Esophagus muscularis mucosa (tissue), 4 donors: ENCODE measurements at regions not wholly inside any gene's neighbourhood (a gene's known extent, or its start where the extent isn't known, plus 50 kb on each side); places are given as distances from the start of the nearest gene placed in this dataset.
A peak's percentile ranks its signal among the peaks of the same experiment; 100 is the strongest.
"Not testable (repeated sequence)": the region's sequence is repeated elsewhere in the genome, so short reads cannot be mapped to it uniquely, and the experiment has no call there.

Experiments used
- DNase-seq: peaks from one replicate; pipeline ENCODE4 v3.0.0-alpha.2; 2017; ENCODE audit errors: extremely low spot score
- H3K27ac ChIP-seq, 4 donors: fragments of 200-600 bp; sonication (generic); replicated peaks in 1 of 4; 1 replicate in 3 of 4; 2 replicates in 1 of 4; pipeline ENCODE4 v1.5.1; 2016 to 2019; ENCODE audit warnings: mild to moderate bottlenecking in 1 of 4
- H3K27me3 ChIP-seq, 4 donors: fragments of 200-600 bp; sonication (generic); one replicate each; pipeline versions ENCODE4 v1.5.1 to v1.6.0; 2016 to 2019
- H3K36me3 ChIP-seq, 4 donors: fragments of 200-600 bp; sonication (generic); one replicate each; pipeline ENCODE4 v1.5.1; 2016 to 2019
- H3K4me1 ChIP-seq, 4 donors: fragments of 200-600 bp; sonication (generic); one replicate each; pipeline ENCODE4 v1.5.1; 2016 to 2019
- H3K4me3 ChIP-seq, 4 donors: fragments of 200-600 bp; sonication (generic); 1 replicate in 2 of 4; 2 replicates in 2 of 4; pipeline ENCODE4 v1.5.1; 2016 to 2019; ENCODE audit warnings: mild to moderate bottlenecking in 4 of 4, moderate library complexity in 1 of 4
- H3K9me3 ChIP-seq, 4 donors: fragments of 200-600 bp; sonication (generic); 1 replicate in 3 of 4; 2 replicates in 1 of 4; pipeline ENCODE4 v1.5.1; 2016 to 2019
- EP300 ChIP-seq: sonication (generic); formaldehyde crosslinking; IDR thresholded peaks from one replicate; pipeline ENCODE4 v1.6.1; 2017; ENCODE audit warnings: antibody characterized with exemption
- POLR2A ChIP-seq: fragments of 450-650 bp; IDR thresholded peaks from one replicate; pipeline ENCODE4 v1.6.1; 2017; ENCODE audit warnings: antibody characterized with exemption, moderate library complexity, mild to moderate bottlenecking, low read depth
- POLR2AphosphoS5 ChIP-seq, 2 donors: sonication (generic); formaldehyde crosslinking; IDR thresholded peaks; one replicate each; pipeline ENCODE4 v1.6.1; 2017; ENCODE audit warnings: antibody characterized with exemption in 2 of 2
- WGBS: methylation state at CpG from one replicate; pipeline ENCODE4 v1.1.5; 2018; 5-methylcytosine and 5-hydroxymethylcytosine counted together
- intact Hi-C: fragments of 100-400 bp; cut with DNase I; formaldehyde crosslinking; loops from one replicate; pipeline ENCODE4 v1.15.1; 2023
- TF ChIP-seq, protein P1 (sequence below), 3 experiments: fragments of 200-600 bp in 2 of 3; fragments of 450-650 bp in 1 of 3; sonication (generic) in 2 of 3; IDR thresholded peaks; one replicate each; pipeline ENCODE4 v1.5.1; 2017 to 2019; ENCODE audit warnings: antibody characterized with exemption in 3 of 3, mild to moderate bottlenecking in 2 of 3, moderate library complexity in 1 of 3

DNA sequence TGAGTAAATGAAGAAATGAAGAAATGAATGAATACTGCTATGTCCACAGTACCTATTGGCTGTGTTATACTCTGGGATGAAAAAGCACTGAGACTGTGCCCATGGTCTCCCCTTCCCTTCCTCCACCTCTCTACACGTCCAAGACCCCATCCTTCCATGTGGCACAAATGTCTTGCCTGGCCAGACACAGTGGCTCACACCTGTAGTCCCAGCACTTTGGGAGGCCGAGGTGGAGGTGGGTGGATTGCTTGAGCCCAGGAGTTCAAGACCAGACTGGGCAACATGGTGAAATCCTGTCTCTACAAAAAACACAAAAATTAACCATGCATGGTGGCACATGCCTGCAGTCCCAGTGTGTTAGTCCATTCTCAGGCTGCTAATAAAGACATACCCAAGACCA, 200.1 kb downstream of the FAM43A start:
- no peak overlapping the region for H3K27ac ChIP-seq
- intact Hi-C loops: no loop called here
- no peaks in the 10 kb centered on the region for H3K27me3 ChIP-seq
- TF ChIP-seq, protein P1, sequence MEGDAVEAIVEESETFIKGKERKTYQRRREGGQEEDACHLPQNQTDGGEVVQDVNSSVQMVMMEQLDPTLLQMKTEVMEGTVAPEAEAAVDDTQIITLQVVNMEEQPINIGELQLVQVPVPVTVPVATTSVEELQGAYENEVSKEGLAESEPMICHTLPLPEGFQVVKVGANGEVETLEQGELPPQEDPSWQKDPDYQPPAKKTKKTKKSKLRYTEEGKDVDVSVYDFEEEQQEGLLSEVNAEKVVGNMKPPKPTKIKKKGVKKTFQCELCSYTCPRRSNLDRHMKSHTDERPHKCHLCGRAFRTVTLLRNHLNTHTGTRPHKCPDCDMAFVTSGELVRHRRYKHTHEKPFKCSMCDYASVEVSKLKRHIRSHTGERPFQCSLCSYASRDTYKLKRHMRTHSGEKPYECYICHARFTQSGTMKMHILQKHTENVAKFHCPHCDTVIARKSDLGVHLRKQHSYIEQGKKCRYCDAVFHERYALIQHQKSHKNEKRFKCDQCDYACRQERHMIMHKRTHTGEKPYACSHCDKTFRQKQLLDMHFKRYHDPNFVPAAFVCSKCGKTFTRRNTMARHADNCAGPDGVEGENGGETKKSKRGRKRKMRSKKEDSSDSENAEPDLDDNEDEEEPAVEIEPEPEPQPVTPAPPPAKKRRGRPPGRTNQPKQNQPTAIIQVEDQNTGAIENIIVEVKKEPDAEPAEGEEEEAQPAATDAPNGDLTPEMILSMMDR (IDR thresholded peaks at IDR 0.05): no peak
- TF ChIP-seq EP300: no peak
- no peak for TF ChIP-seq POLR2AphosphoS5 (IDR thresholded peaks at IDR 0.05)
- TF ChIP-seq POLR2A: no peak
- no peak overlapping the region for H3K4me3 ChIP-seq
- DNase-seq: peak; percentile 8
- H3K36me3 ChIP-seq: no peaks in the 10 kb centered on the region
- peaks cover 7 to 13% (median 8%) of the 10 kb centered on the region in 4 donors for H3K4me1 ChIP-seq
- H3K9me3 ChIP-seq: peaks cover 0 to 14% (median 10%) of the 10 kb centered on the region in 4 donors
- WGBS: 92% methylated on average over 2 of the region's 2 CpGs

DNA sequence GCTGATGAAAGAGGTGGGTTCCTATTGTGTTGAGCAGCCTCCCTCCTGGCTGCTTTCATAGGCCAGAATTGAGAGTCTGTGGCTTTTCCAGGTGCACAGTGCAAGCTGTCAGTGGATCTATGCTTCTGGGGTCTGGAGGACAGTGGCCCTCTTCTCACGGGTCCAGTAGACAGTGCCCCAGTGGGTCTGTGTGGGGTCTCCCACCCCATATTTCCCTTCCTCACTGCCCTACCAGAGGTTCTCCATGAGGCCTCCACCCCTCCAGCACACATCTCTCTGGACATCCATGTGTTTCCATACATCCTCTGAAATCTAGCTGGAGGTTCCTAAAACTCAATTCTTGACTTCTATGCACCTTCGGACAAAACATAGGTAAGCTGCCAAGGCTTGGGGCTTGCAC, 201.2 kb downstream of the FAM43A start:
- Histone ChIP-seq H3K36me3 (no peaks in the 10 kb centered on the region), H3K27me3 (no peaks in the 10 kb centered on the region), H3K27ac (no peak overlapping the region), H3K4me3 (no peak overlapping the region), H3K9me3 (peaks cover 0 to 14% (median 10%) of the 10 kb centered on the region in 4 donors), H3K4me1 (peaks cover 0 to 6% (median 0%) of the 10 kb centered on the region in 4 donors)
- WGBS: 94% methylated on average over 2 of the region's 2 CpGs
- intact Hi-C loops: no loop called here
- TF ChIP-seq, protein P1 (IDR thresholded peaks at IDR 0.05): no peak
- TF ChIP-seq EP300 (no peak), POLR2A (no peak), POLR2AphosphoS5 (IDR thresholded peaks at IDR 0.05) (no peak)
- peak; percentile 7 for DNase-seq

GRCh38 chr3:194888062-194888461, 202.4 kb downstream of the FAM43A start:
- H3K36me3 ChIP-seq, H3K4me3 ChIP-seq, H3K27me3 ChIP-seq, DNase-seq, H3K27ac ChIP-seq, intact Hi-C loops, H3K4me1 ChIP-seq: not testable (repeated sequence)
- 93% methylated on average over 3 of the region's 3 CpGs for WGBS
- peaks cover 0 to 15% (median 10%) of the 10 kb centered on the region in 4 donors for H3K9me3 ChIP-seq

DNA sequence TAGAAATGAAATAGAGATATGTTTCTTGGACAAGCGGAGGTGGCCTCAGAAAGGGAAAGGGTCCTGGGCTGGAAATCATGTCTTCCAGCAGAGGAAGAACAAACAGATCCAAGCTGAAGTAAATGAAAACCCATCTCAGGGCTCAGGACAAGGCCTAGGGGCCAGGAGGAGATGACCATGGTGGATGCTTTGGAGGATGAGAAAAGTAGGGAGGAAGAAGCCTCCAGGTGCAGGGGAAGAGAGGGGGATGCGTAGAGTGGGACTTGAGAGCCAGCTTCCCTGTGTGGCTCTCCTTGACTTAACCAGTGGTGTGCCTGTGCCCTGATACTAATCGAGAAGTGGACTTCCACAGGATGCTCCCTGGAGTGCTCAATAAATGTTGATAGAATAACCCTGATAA, 203.2 kb downstream of the FAM43A start:
- H3K4me1 ChIP-seq: no peaks in the 10 kb centered on the region
- 91% methylated on average over 3 of the region's 3 CpGs for WGBS
- no peaks in the 10 kb centered on the region for H3K27me3 ChIP-seq
- H3K36me3 ChIP-seq: no peaks in the 10 kb centered on the region
- H3K9me3 ChIP-seq: peaks cover 0 to 13% (median 9%) of the 10 kb centered on the region in 4 donors
- H3K4me3 ChIP-seq: no peak overlapping the region
- TF ChIP-seq, protein P1 (IDR thresholded peaks at IDR 0.05): no peak
- no peak for TF ChIP-seq POLR2AphosphoS5 (IDR thresholded peaks at IDR 0.05)
- TF ChIP-seq EP300: no peak
- no peak for TF ChIP-seq POLR2A
- intact Hi-C loops: no loop called here
- peak; percentile 68 for DNase-seq
- H3K27ac ChIP-seq: no peak overlapping the region

GRCh38 chr3:194890091-194890490, 204.4 kb downstream of the FAM43A start:
- TF ChIP-seq POLR2A (no peak), EP300 (no peak), POLR2AphosphoS5 (IDR thresholded peaks at IDR 0.05) (no peak)
- TF ChIP-seq, protein P1 (IDR thresholded peaks at IDR 0.05): no peak
- Histone ChIP-seq H3K4me3 (no peak overlapping the region), H3K27ac (no peak overlapping the region), H3K9me3 (peaks cover 0 to 4% (median 2%) of the 10 kb centered on the region in 4 donors), H3K27me3 (no peaks in the 10 kb centered on the region), H3K4me1 (no peaks in the 10 kb centered on the region), H3K36me3 (no peaks in the 10 kb centered on the region)
- peak; percentile 70 for DNase-seq
- 71% methylated on average over 7 of the region's 7 CpGs for WGBS
- intact Hi-C loops: no loop called here
